ENCODE measurements at regions not wholly inside any gene's neighbourhood (a gene's known extent, or its start where the extent isn't known, plus 50 kb on each side); places are given as distances from the start of the nearest gene placed in this dataset.

DNA sequence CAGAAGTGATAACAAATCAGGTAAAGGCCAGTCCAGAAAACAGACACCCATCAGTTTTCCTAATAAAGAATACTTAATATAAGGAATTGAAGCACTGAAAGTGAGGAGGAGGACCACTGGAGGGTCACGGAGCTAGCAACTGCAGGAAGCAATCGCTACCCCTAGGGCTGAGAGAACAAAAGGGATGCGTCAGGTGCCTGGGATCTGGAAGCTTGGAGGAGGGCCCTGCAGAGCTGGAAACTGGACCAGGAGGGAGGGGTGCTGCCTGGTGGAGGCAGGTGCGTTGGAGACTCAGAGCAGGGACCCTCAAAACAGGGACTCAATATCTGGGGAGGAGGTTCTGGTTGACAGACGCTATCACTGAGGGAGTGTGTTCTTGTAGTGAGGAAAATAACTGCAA, 308.1 kb upstream of the RASGRP1 start:
- TF ChIP-seq, protein P1, sequence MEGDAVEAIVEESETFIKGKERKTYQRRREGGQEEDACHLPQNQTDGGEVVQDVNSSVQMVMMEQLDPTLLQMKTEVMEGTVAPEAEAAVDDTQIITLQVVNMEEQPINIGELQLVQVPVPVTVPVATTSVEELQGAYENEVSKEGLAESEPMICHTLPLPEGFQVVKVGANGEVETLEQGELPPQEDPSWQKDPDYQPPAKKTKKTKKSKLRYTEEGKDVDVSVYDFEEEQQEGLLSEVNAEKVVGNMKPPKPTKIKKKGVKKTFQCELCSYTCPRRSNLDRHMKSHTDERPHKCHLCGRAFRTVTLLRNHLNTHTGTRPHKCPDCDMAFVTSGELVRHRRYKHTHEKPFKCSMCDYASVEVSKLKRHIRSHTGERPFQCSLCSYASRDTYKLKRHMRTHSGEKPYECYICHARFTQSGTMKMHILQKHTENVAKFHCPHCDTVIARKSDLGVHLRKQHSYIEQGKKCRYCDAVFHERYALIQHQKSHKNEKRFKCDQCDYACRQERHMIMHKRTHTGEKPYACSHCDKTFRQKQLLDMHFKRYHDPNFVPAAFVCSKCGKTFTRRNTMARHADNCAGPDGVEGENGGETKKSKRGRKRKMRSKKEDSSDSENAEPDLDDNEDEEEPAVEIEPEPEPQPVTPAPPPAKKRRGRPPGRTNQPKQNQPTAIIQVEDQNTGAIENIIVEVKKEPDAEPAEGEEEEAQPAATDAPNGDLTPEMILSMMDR (conservative IDR thresholded peaks at IDR 0.05; ENCODE audit: low read length) = no peak
- TF ChIP-seq EZH2phosphoT487 (IDR thresholded peaks at IDR 0.05; ENCODE audit: borderline replicate concordance, low read depth, low read length) = no peak

Data from OCI-LY7 (cell line).